HEK293 (cell line): ENCODE measurements at regions not wholly inside any gene's neighbourhood (a gene's known extent, or its start where the extent isn't known, plus 50 kb on each side); places are given as distances from the start of the nearest gene placed in this dataset.

Experiments used
- CTCF ChIA-PET: fragments of 350-600 bp; formaldehyde crosslinking; extraction: SDS; loops from one replicate; lab custom pipeline; 2021; ENCODE audit warnings: antibody characterized with exemption; lab: Yijun Ruan, JAX
- POLR2A ChIA-PET: fragments of 300-600 bp; formaldehyde crosslinking; extraction: SDS; loops from one replicate; lab custom pipeline; 2020; ENCODE audit warnings: antibody characterized with exemption, inconsistent platforms; lab: Yijun Ruan, JAX
- H3K27ac ChIP-seq: fragments of 200-500 bp; sonication (Bioruptor generic); 2 replicates; pipeline ENCODE4 v1.5.1; 2014; ENCODE audit warnings: low read depth, low read length, control low read depth, inconsistent platforms; ENCODE audit errors: extremely low read depth
- H3K36me3 ChIP-seq, 2 experiments: fragments of 200-500 bp in 1 of 2; sonication (Bioruptor generic) in 1 of 2; 1 replicate in 1 of 2; 2 replicates in 1 of 2; pipeline ENCODE4 v1.5.1; 2014 to 2017; ENCODE audit warnings: inconsistent platforms in 2 of 2, low read length in 2 of 2; ENCODE audit not compliant: control insufficient read depth in 2 of 2, insufficient read depth in 1 of 2
- H3K4me1 ChIP-seq: fragments of 200-500 bp; sonication (Bioruptor generic); 2 replicates; pipeline ENCODE4 v1.5.1; 2014; ENCODE audit warnings: mild to moderate bottlenecking, low read length, inconsistent platforms; ENCODE audit not compliant: control insufficient read depth, insufficient read depth
- H3K4me3 ChIP-seq: 2 replicates; pipeline ENCODE4 v1.5.1; 2011; ENCODE audit warnings: low read depth, mild to moderate bottlenecking, control low read depth, low read length, moderate library complexity
- H3K9me3 ChIP-seq: fragments of 200-500 bp; sonication (Bioruptor generic); 2 replicates; pipeline ENCODE4 v1.5.1; 2014; ENCODE audit warnings: low read depth, low read length, inconsistent platforms; ENCODE audit not compliant: control insufficient read depth, insufficient read depth
- AEBP2 ChIP-seq: fragments of 450-650 bp; formaldehyde crosslinking; IDR thresholded peaks from 2 replicates; pipeline ENCODE4 v1.5.1; 2016; ENCODE audit warnings: missing biosample characterization, missing genetic modification characterization, borderline replicate concordance
- ELK4 ChIP-seq: IDR thresholded peaks from 2 replicates; pipeline ENCODE4 v1.6.1; 2011; ENCODE audit warnings: mild to moderate bottlenecking, low read depth, low read length, borderline replicate concordance
- FEZF1 ChIP-seq: fragments of 450-650 bp; formaldehyde crosslinking; IDR thresholded peaks from 2 replicates; pipeline ENCODE4 v1.5.1; 2016; ENCODE audit warnings: missing biosample characterization, missing genetic modification characterization
- KLF1 ChIP-seq: fragments of 450-650 bp; formaldehyde crosslinking; IDR thresholded peaks from 2 replicates; pipeline ENCODE4 v1.5.1; 2016; ENCODE audit warnings: missing biosample characterization, missing genetic modification characterization
- KLF8 ChIP-seq: fragments of 450-650 bp; formaldehyde crosslinking; IDR thresholded peaks from 2 replicates; pipeline ENCODE4 v1.5.1; 2016; ENCODE audit warnings: missing biosample characterization, missing genetic modification characterization
- OSR2 ChIP-seq: fragments of 450-650 bp; formaldehyde crosslinking; IDR thresholded peaks from 2 replicates; pipeline ENCODE4 v1.5.1; 2016; ENCODE audit warnings: missing biosample characterization, missing genetic modification characterization
- ZBTB20 ChIP-seq: fragments of 450-650 bp; formaldehyde crosslinking; IDR thresholded peaks from 2 replicates; pipeline ENCODE4 v1.5.1; 2016; ENCODE audit warnings: missing biosample characterization, missing genetic modification characterization
- ZBTB21 ChIP-seq: fragments of 450-650 bp; formaldehyde crosslinking; IDR thresholded peaks from 2 replicates; pipeline ENCODE4 v1.5.1; 2017; ENCODE audit warnings: missing biosample characterization, missing genetic modification characterization
- ZBTB7A ChIP-seq: fragments of 450-650 bp; formaldehyde crosslinking; IDR thresholded peaks from 2 replicates; pipeline ENCODE4 v1.5.1; 2016; ENCODE audit warnings: low read depth, missing biosample characterization, missing genetic modification characterization
- ZFP41 ChIP-seq: fragments of 450-650 bp; formaldehyde crosslinking; IDR thresholded peaks from 2 replicates; pipeline ENCODE4 v1.5.1; 2016; ENCODE audit warnings: missing biosample characterization, missing genetic modification characterization, borderline replicate concordance
- ZNF133 ChIP-seq: fragments of 450-650 bp; formaldehyde crosslinking; IDR thresholded peaks from 2 replicates; pipeline ENCODE4 v1.5.1; 2016; ENCODE audit warnings: missing biosample characterization, missing genetic modification characterization
- ZNF138 ChIP-seq: fragments of 450-650 bp; formaldehyde crosslinking; IDR thresholded peaks from 2 replicates; pipeline ENCODE4 v1.5.1; 2016; ENCODE audit warnings: missing biosample characterization, missing genetic modification characterization, borderline replicate concordance
- ZNF202 ChIP-seq: fragments of 450-650 bp; formaldehyde crosslinking; IDR thresholded peaks from 2 replicates; pipeline ENCODE4 v1.5.1; 2016; ENCODE audit warnings: missing biosample characterization, missing genetic modification characterization, borderline replicate concordance
- ZNF211 ChIP-seq: fragments of 450-650 bp; formaldehyde crosslinking; IDR thresholded peaks from 2 replicates; pipeline ENCODE4 v1.5.1; 2016; ENCODE audit warnings: low read depth, missing biosample characterization, missing genetic modification characterization
- ZNF221 ChIP-seq: fragments of 450-650 bp; formaldehyde crosslinking; IDR thresholded peaks from 2 replicates; pipeline ENCODE4 v1.5.1; 2017; ENCODE audit warnings: missing biosample characterization, missing genetic modification characterization, borderline replicate concordance
- ZNF23 ChIP-seq: fragments of 450-650 bp; formaldehyde crosslinking; IDR thresholded peaks from 2 replicates; pipeline ENCODE4 v1.5.1; 2016; ENCODE audit warnings: missing biosample characterization, missing genetic modification characterization, borderline replicate concordance
- ZNF24 ChIP-seq: fragments of 450-650 bp; formaldehyde crosslinking; IDR thresholded peaks from 2 replicates; pipeline ENCODE4 v1.5.1; 2016; ENCODE audit warnings: missing biosample characterization, missing genetic modification characterization
- ZNF473 ChIP-seq: fragments of 450-650 bp; formaldehyde crosslinking; IDR thresholded peaks from 2 replicates; pipeline ENCODE4 v1.5.1; 2017; ENCODE audit warnings: missing biosample characterization, missing genetic modification characterization
- ZNF514 ChIP-seq: fragments of 450-650 bp; formaldehyde crosslinking; IDR thresholded peaks from 2 replicates; pipeline ENCODE4 v1.5.1; 2016; ENCODE audit warnings: missing biosample characterization, missing genetic modification characterization
- ZNF518A ChIP-seq: fragments of 450-650 bp; formaldehyde crosslinking; conservative IDR thresholded peaks from 2 replicates; pipeline ENCODE4 v1.5.1; 2016; ENCODE audit warnings: low read depth, missing biosample characterization, missing genetic modification characterization
- ZNF521 ChIP-seq: fragments of 450-650 bp; formaldehyde crosslinking; IDR thresholded peaks from 2 replicates; pipeline ENCODE4 v1.5.1; 2017; ENCODE audit warnings: missing biosample characterization, mild to moderate bottlenecking, missing genetic modification characterization
- ZNF600 ChIP-seq: fragments of 450-650 bp; formaldehyde crosslinking; IDR thresholded peaks from 2 replicates; pipeline ENCODE4 v1.5.1; 2016; ENCODE audit warnings: missing biosample characterization, missing genetic modification characterization
- ZNF610 ChIP-seq: fragments of 450-650 bp; formaldehyde crosslinking; IDR thresholded peaks from 2 replicates; pipeline ENCODE4 v1.5.1; 2016; ENCODE audit warnings: missing biosample characterization, missing genetic modification characterization, borderline replicate concordance
- ZNF670 ChIP-seq: fragments of 450-650 bp; formaldehyde crosslinking; IDR thresholded peaks from 2 replicates; pipeline ENCODE4 v1.5.1; 2016; ENCODE audit warnings: missing biosample characterization, missing genetic modification characterization, low read depth
- ZNF837 ChIP-seq: fragments of 450-650 bp; formaldehyde crosslinking; IDR thresholded peaks from 2 replicates; pipeline ENCODE4 v1.5.1; 2016; ENCODE audit warnings: missing biosample characterization, missing genetic modification characterization
- ZSCAN16 ChIP-seq: fragments of 450-650 bp; formaldehyde crosslinking; IDR thresholded peaks from 2 replicates; pipeline ENCODE4 v1.5.1; 2016; ENCODE audit warnings: missing biosample characterization, missing genetic modification characterization

GRCh38 chr18:22639561-22639960, 221.8 kb upstream of the CTAGE1 start:
- no peak overlapping the region for H3K27ac ChIP-seq
- H3K36me3 ChIP-seq, result no peaks in the 10 kb centered on the region
- no peak overlapping the region for H3K4me3 ChIP-seq
- TF ChIP-seq KLF1, result no peak
- TF ChIP-seq ZNF24 (tag by site-specific recombination), result no peak
- TF ChIP-seq ZNF202, result no peak
- TF ChIP-seq ZBTB21 (tag by site-specific recombination), result no peak
- TF ChIP-seq ZNF138 (tag by site-specific recombination), result no peak
- no peak for TF ChIP-seq ZSCAN16 (tag by site-specific recombination)
- no peak for TF ChIP-seq ZNF670
- no peak for TF ChIP-seq FEZF1 (tag by site-specific recombination)
- TF ChIP-seq ELK4, result no peak
- no peak for TF ChIP-seq ZNF610 (tag by site-specific recombination)
- POLR2A ChIA-PET, result no interaction called here
- no peaks in the 10 kb centered on the region for H3K4me1 ChIP-seq
- H3K9me3 ChIP-seq, result no peaks in the 10 kb centered on the region
- CTCF ChIA-PET, result no interaction called here

GRCh38 chr18:22640281-22640842, 222.6 kb upstream of the CTAGE1 start:
- TF ChIP-seq ZNF211 (no peak), KLF8 (tag by site-specific recombination) (no peak), ZNF221 (tag by site-specific recombination) (no peak), ZNF473 (no peak)
- ChIA-PET POLR2A (no interaction called here), CTCF (interaction anchor here (0.6 kb wide), 1 partner anchor 1050 kb away, joined by 3 read pairs; no protein-coding TSS in a partner anchor)
- no peaks in the 10 kb centered on the region for H3K4me1 ChIP-seq
- H3K27ac ChIP-seq, result no peak overlapping the region
- H3K4me3 ChIP-seq, result no peak overlapping the region
- no peaks in the 10 kb centered on the region for H3K36me3 ChIP-seq
- no peaks in the 10 kb centered on the region for H3K9me3 ChIP-seq

GRCh38 chr18:22641958-22642357, 224.2 kb upstream of the CTAGE1 start:
- ChIA-PET POLR2A (no interaction called here), CTCF (interaction anchor here (0.6 kb wide), 2 partner anchors 26 to 709 kb away, joined by 3 read pairs; no protein-coding TSS in a partner anchor)
- no peaks in the 10 kb centered on the region for H3K36me3 ChIP-seq
- H3K4me3 ChIP-seq, result no peak overlapping the region
- H3K4me1 ChIP-seq, result no peaks in the 10 kb centered on the region
- H3K27ac ChIP-seq, result no peak overlapping the region
- no peaks in the 10 kb centered on the region for H3K9me3 ChIP-seq
- no peak for TF ChIP-seq ZNF518A (tag by site-specific recombination)
- TF ChIP-seq ZNF133 (tag by site-specific recombination), result no peak
- no peak for TF ChIP-seq ZNF23 (tag by site-specific recombination)
- TF ChIP-seq ZNF521, result no peak
- no peak for TF ChIP-seq OSR2
- TF ChIP-seq AEBP2 (tag by site-specific recombination), result no peak
- no peak for TF ChIP-seq ZBTB7A (tag by site-specific recombination)
- no peak for TF ChIP-seq ZFP41
- no peak for TF ChIP-seq ZNF514 (tag by site-specific recombination)
- TF ChIP-seq ZNF837 (tag by site-specific recombination), result no peak
- TF ChIP-seq ZNF600 (tag by site-specific recombination), result no peak
- TF ChIP-seq ZBTB20 (tag by site-specific recombination), result no peak
